Hippocampal formation (tissue), 2 donors: ENCODE measurements at regions not wholly inside any gene's neighbourhood (a gene's known extent, or its start where the extent isn't known, plus 50 kb on each side); places are given as distances from the start of the nearest gene placed in this dataset.
"Not testable (repeated sequence)": the region's sequence is repeated elsewhere in the genome, so short reads cannot be mapped to it uniquely, and the experiment has no call there.

ENCODE experiments used
- DNase-seq, 2 donors: peaks; one replicate each; lab custom pipeline; 2025; lab: John Stamatoyannopoulos, UW

- DNase-seq: no peak
These were observed 177.3 kb upstream of the HMHB1 start for GRCh38 chr5:143634689-143635088.

GRCh38 chr5:143629871-143630659, 181.9 kb upstream of the HMHB1 start:
- no peak for DNase-seq

- DNase-seq: not testable (repeated sequence)
These were observed 186.9 kb upstream of the HMHB1 start for GRCh38 chr5:143625048-143625447.

- DNase-seq: no peak
These were observed 187.5 kb upstream of the HMHB1 start for GRCh38 chr5:143624465-143624864.

- DNase-seq: no peak
These were observed 192.9 kb upstream of the HMHB1 start for GRCh38 chr5:143619040-143619439.

- no peak for DNase-seq
These were observed 193.8 kb upstream of the HMHB1 start for GRCh38 chr5:143618141-143618540.

- DNase-seq: no peak
These were observed 197.1 kb upstream of the HMHB1 start for GRCh38 chr5:143614831-143615230.

- DNase-seq: no peak
These were observed 198.6 kb upstream of the HMHB1 start for GRCh38 chr5:143613329-143613728.

GRCh38 chr5:143610946-143611345, 201.0 kb upstream of the HMHB1 start:
- no peak for DNase-seq

GRCh38 chr5:143606043-143606752, 202.7 kb upstream of the NR3C1 start:
- no peak for DNase-seq

- no peak for DNase-seq
These were observed 202.0 kb upstream of the NR3C1 start for GRCh38 chr5:143605403-143606005.

GRCh38 chr5:143601917-143602333, 198.4 kb upstream of the NR3C1 start:
- DNase-seq: no peak

- DNase-seq: no peak
These were observed 197.9 kb upstream of the NR3C1 start for GRCh38 chr5:143601357-143601756.

GRCh38 chr5:143600396-143601075, 197.1 kb upstream of the NR3C1 start:
- DNase-seq: no peak

- DNase-seq: no peak
These were observed 196.0 kb upstream of the NR3C1 start for GRCh38 chr5:143599474-143599873.

- no peak for DNase-seq
These were observed 193.3 kb upstream of the NR3C1 start for GRCh38 chr5:143596824-143597223.

GRCh38 chr5:143594902-143595818, 191.7 kb upstream of the NR3C1 start:
- no peak for DNase-seq

GRCh38 chr5:143593723-143594122, 190.2 kb upstream of the NR3C1 start:
- DNase-seq: no peak

- no peak for DNase-seq
These were observed 189.2 kb upstream of the NR3C1 start for GRCh38 chr5:143592648-143593047.

- no peak for DNase-seq
These were observed 185.6 kb upstream of the NR3C1 start for GRCh38 chr5:143588933-143589662.

- DNase-seq: not testable (repeated sequence)
These were observed 184.6 kb upstream of the NR3C1 start for GRCh38 chr5:143588121-143588520.
